Stomach (tissue), 8 donors: ENCODE measurements at regions not wholly inside any gene's neighbourhood (a gene's known extent, or its start where the extent isn't known, plus 50 kb on each side); places are given as distances from the start of the nearest gene placed in this dataset.

Source experiments
- DNase-seq, 2 donors: peaks; one replicate each; pipeline versions ENCODE4 v3.0.0 to v3.0.0-alpha.2; 2013 to 2019
- H3K27ac ChIP-seq, 5 donors: fragments of 200-600 bp in 4 of 5; sonication (generic) in 4 of 5; one replicate each; pipeline ENCODE4 v1.5.1; 2013 to 2019; ENCODE audit warnings: mild to moderate bottlenecking in 1 of 5, moderate library complexity in 1 of 5
- H3K27me3 ChIP-seq, 3 donors: fragments of 200-600 bp; sonication (generic); one replicate each; pipeline ENCODE4 v1.5.1; 2017 to 2019; ENCODE audit warnings: mixed run types in 1 of 3
- H3K36me3 ChIP-seq, 4 donors: fragments of 200-600 bp; sonication (generic); 1 replicate in 3 of 4; 2 replicates in 1 of 4; pipeline ENCODE4 v1.5.1; 2016 to 2019
- H3K4me1 ChIP-seq, 4 donors: fragments of 200-600 bp; sonication (generic); one replicate each; pipeline ENCODE4 v1.5.1; 2016 to 2019
- H3K4me3 ChIP-seq, 4 donors: fragments of 200-600 bp; sonication (generic) in 3 of 4; one replicate each; pipeline ENCODE4 v1.5.1; 2016 to 2019; ENCODE audit warnings: mild to moderate bottlenecking in 1 of 4
- H3K9me3 ChIP-seq, 4 donors: fragments of 200-600 bp; sonication (generic); one replicate each; pipeline ENCODE4 v1.5.1; 2016 to 2019
- EP300 ChIP-seq: sonication (generic); formaldehyde crosslinking; IDR thresholded peaks from one replicate; pipeline ENCODE4 v1.6.1; 2017; ENCODE audit warnings: antibody characterized with exemption
- POLR2A ChIP-seq, 4 donors: fragments of 450-650 bp; IDR thresholded peaks; one replicate each; pipeline ENCODE4 v1.6.1; 2016; ENCODE audit warnings: antibody characterized with exemption in 4 of 4, control low read depth in 2 of 4, mild to moderate bottlenecking in 1 of 4, moderate library complexity in 1 of 4
- POLR2AphosphoS5 ChIP-seq, 3 donors: sonication (generic); formaldehyde crosslinking; IDR thresholded peaks; one replicate each; pipeline ENCODE4 v1.6.1; 2016; ENCODE audit warnings: antibody characterized with exemption in 3 of 3
- WGBS, 5 donors: extraction: QIAGEN DNeasy Blood & Tissue Kit in 3 of 5; methylation state at CpG; one replicate each; pipeline versions ENCODE4 v1.1.5 to v1.1.7; 2013 to 2018; 5-methylcytosine and 5-hydroxymethylcytosine counted together
- intact Hi-C: fragments of 100-400 bp; cut with DNase I; formaldehyde crosslinking; loops from one replicate; pipeline ENCODE4 v1.15.1; 2023; ENCODE audit warnings: low total_unique reads
- TF ChIP-seq, protein P1 (sequence below), 7 experiments: fragments of 450-650 bp in 4 of 7; fragments of 200-600 bp in 3 of 7; sonication (generic) in 3 of 7; IDR thresholded peaks; one replicate each; pipeline ENCODE4 v1.5.1; 2016 to 2019; ENCODE audit warnings: antibody characterized with exemption in 7 of 7, control low read depth in 2 of 7, mild to moderate bottlenecking in 1 of 7
- donor health status: healthy with polysubstance abuse.
- donor health status: Bipolar disorder and iron deficiency.
- donor health status: healthy.

DNA sequence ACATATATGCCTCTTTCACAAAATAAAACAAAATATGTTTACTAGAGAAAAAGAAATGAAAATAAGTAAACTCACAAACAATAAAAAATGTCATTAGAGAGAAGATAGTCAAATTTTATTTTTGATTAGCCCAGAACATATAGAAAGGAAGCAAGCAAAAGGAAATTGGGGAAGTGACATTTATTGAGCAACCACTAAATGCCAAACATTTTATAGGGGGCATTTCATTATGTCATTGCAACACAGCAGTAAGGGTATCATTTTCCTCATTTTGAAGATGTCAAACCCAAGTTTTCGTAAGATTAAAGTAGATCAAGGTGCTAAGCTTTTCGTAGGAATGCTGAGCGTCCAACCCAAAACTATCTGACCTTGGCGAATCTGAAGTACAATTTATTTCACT lies 1331.5 kb upstream of the PABPC4L start:
- WGBS, 5 donors, result 85 to 96% (median 94%) methylated on average over 4 of the region's 4 CpGs
- Histone ChIP-seq H3K27ac (no peak overlapping the region), H3K36me3 (no peaks in the 10 kb centered on the region), H3K4me1 (no peaks in the 10 kb centered on the region), H3K27me3 (no peaks in the 10 kb centered on the region), H3K4me3 (no peak overlapping the region), H3K9me3 (peaks cover 0 to under 1% (median 0%) of the 10 kb centered on the region in 4 donors)
- DNase-seq, result no peak
- no peak for TF ChIP-seq EP300
- no peak for TF ChIP-seq POLR2AphosphoS5 (IDR thresholded peaks at IDR 0.05)
- no peak for TF ChIP-seq POLR2A (IDR thresholded peaks at IDR 0.05)
- TF ChIP-seq, protein P1, sequence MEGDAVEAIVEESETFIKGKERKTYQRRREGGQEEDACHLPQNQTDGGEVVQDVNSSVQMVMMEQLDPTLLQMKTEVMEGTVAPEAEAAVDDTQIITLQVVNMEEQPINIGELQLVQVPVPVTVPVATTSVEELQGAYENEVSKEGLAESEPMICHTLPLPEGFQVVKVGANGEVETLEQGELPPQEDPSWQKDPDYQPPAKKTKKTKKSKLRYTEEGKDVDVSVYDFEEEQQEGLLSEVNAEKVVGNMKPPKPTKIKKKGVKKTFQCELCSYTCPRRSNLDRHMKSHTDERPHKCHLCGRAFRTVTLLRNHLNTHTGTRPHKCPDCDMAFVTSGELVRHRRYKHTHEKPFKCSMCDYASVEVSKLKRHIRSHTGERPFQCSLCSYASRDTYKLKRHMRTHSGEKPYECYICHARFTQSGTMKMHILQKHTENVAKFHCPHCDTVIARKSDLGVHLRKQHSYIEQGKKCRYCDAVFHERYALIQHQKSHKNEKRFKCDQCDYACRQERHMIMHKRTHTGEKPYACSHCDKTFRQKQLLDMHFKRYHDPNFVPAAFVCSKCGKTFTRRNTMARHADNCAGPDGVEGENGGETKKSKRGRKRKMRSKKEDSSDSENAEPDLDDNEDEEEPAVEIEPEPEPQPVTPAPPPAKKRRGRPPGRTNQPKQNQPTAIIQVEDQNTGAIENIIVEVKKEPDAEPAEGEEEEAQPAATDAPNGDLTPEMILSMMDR (IDR thresholded peaks at IDR 0.05), result no peak
- intact Hi-C loops, result no loop called here

DNA sequence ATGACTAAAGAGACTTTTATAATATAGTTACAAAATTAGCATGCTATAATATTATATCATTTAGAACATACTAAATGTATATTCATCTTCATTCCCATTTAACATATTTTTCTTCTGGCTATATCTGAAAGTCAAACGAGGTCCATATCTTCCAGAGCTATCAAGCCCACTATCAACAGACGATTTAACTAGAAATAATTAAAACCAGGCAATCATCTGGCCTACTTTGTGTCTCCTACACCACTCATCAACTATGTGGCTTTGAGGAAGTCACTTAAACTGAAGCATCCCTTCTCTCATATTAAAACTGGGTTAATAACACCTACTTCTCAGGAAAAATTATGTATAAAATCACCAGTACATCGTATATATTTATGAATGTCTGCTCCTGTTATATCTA lies 1330.5 kb upstream of the PABPC4L start:
- no peak for DNase-seq
- TF ChIP-seq, protein P1 (IDR thresholded peaks at IDR 0.05), result no peak
- TF ChIP-seq EP300 (no peak), POLR2A (IDR thresholded peaks at IDR 0.05) (no peak), POLR2AphosphoS5 (IDR thresholded peaks at IDR 0.05) (no peak)
- Histone ChIP-seq H3K4me3 (no peak overlapping the region), H3K9me3 (no peaks in the 10 kb centered on the region), H3K4me1 (no peaks in the 10 kb centered on the region), H3K27ac (no peak overlapping the region), H3K27me3 (no peaks in the 10 kb centered on the region), H3K36me3 (no peaks in the 10 kb centered on the region)
- WGBS, 5 donors, result 48 to 58% (median 53%) methylated on average over 3 of the region's 3 CpGs
- intact Hi-C loops, result no loop called here

DNA sequence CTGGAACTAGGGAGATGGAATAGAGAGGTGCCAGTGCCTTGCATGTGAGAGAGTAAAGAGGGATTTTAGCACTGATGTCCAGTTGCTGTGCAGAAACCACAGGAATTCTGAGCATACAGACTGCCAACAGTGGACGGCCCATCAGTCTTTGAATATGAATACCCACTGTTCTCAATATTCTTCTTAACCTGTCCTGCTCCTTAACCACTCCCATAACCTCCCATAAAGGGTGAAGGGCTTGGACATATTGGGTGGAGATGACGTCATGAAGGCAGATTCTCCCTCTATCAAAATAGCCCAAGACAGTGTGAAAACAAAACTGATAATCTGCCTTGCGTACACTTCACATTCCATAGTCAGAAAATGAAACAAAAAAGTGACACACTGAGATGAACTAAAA lies 1313.7 kb upstream of the PABPC4L start:
- intact Hi-C loops, result no loop called here
- DNase-seq, result no peak
- Histone ChIP-seq H3K9me3 (no peaks in the 10 kb centered on the region), H3K27me3 (no peaks in the 10 kb centered on the region), H3K36me3 (no peaks in the 10 kb centered on the region), H3K4me3 (no peak overlapping the region), H3K27ac (no peak overlapping the region), H3K4me1 (no peaks in the 10 kb centered on the region)
- 77 to 85% (median 79%) methylated on average over 3 of the region's 3 CpGs for WGBS, 5 donors
- TF ChIP-seq, protein P1 (IDR thresholded peaks at IDR 0.05), result no peak
- TF ChIP-seq EP300 (no peak), POLR2AphosphoS5 (IDR thresholded peaks at IDR 0.05) (no peak), POLR2A (IDR thresholded peaks at IDR 0.05) (no peak)

DNA sequence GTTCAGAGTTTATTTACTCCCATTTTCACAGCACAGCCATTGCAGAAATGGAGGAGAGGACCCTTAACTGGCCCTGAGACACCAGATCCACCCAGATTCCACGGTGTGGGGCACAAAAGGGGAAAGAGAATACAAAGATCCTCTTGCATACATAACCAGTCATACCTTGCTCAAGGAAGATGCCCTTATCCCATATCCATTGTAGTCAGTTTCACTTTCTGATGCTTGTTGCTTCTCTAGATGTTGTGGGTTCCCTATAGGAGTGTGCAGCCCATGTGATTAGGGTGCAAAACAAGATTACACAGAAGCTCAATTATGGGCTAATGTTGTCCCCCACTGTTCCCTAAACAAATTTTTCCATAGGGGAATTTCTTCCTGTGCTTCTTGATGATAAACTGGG lies 1309.0 kb upstream of the PABPC4L start:
- TF ChIP-seq, protein P1 (IDR thresholded peaks at IDR 0.05), result no peak
- no peak for TF ChIP-seq POLR2AphosphoS5 (IDR thresholded peaks at IDR 0.05)
- TF ChIP-seq POLR2A (IDR thresholded peaks at IDR 0.05), result no peak
- TF ChIP-seq EP300, result no peak
- H3K27me3 ChIP-seq, result no peaks in the 10 kb centered on the region
- intact Hi-C loops, result no loop called here
- WGBS, 5 donors, result 50 to 85% (median 69%) methylated on average over 1 of the region's 1 CpG
- no peak overlapping the region for H3K4me3 ChIP-seq
- DNase-seq, result no peak
- H3K27ac ChIP-seq, result no peak overlapping the region
- no peaks in the 10 kb centered on the region for H3K36me3 ChIP-seq
- H3K4me1 ChIP-seq, result no peaks in the 10 kb centered on the region
- no peaks in the 10 kb centered on the region for H3K9me3 ChIP-seq
